ENCODE measurements at regions not wholly inside any gene's neighbourhood (a gene's known extent, or its start where the extent isn't known, plus 50 kb on each side); places are given as distances from the start of the nearest gene placed in this dataset.
A peak's percentile ranks its signal among the peaks of the same experiment; 100 is the strongest.

GRCh38 chr7:395643-396042, 105.7 kb downstream of the FOXL3 start:
- peaks cover 3% of the 10 kb centered on the region; the same call in 1 of the 3 replicates for H3K9me3 ChIP-seq (replicated peaks; ENCODE audit: control insufficient read depth, insufficient read depth, low read length)
- H2AFZ ChIP-seq (ENCODE audit: control insufficient read depth, low read depth, low read length): no peak overlapping the region

GRCh38 chr7:398888-399287, 108.9 kb downstream of the FOXL3 start:
- Histone ChIP-seq H3K4me2 (ENCODE audit: control insufficient read depth, insufficient read depth) (no peak overlapping the region), H3K27me3 (replicated peaks in 1 of 2; ENCODE audit: control insufficient read depth in 2 of 2, insufficient read depth in 2 of 2, low read length in 1 of 2) (no peaks in the 10 kb centered on the region), H3K4me1 (ENCODE audit: control insufficient read depth, insufficient read depth, low read length) (no peaks in the 10 kb centered on the region), H3K4me3 (no peak overlapping the region), H3K79me2 (ENCODE audit: control insufficient read depth, insufficient read depth, low read length) (no peaks in the 10 kb centered on the region), H3K9me3 (replicated peaks; ENCODE audit: control insufficient read depth, insufficient read depth, low read length) (peaks cover 3% of the 10 kb centered on the region; the same call in 1 of the 3 replicates), H3K36me3 (ENCODE audit: control insufficient read depth in 2 of 2, insufficient read depth in 2 of 2, low read length in 1 of 2) (no peaks in the 10 kb centered on the region), H3K27ac (ENCODE audit: control insufficient read depth, insufficient read depth) (no peak overlapping the region), H2AFZ (ENCODE audit: control insufficient read depth, low read depth, low read length) (no peak overlapping the region), H4K20me1 (ENCODE audit: control insufficient read depth, insufficient read depth) (no peaks in the 10 kb centered on the region), H3K9ac (ENCODE audit: control insufficient read depth, insufficient read depth, low read length) (no peak overlapping the region)
- ChIA-PET POLR2A (no interaction called here), SMC1A (ENCODE audit: uncharacterized antibody, unreplicated experiment) (interaction anchor here (0.7 kb wide), 1 partner anchor 8 kb away, joined by 3 read pairs; no protein-coding TSS in a partner anchor), RAD21 (ENCODE audit: unreplicated experiment) (no interaction called here), CTCF (no interaction called here)
- DNase-seq (ENCODE audit: low read depth, low spot score) (no peak), FAIRE-seq (no peak), ATAC-seq (no peak)
- in situ Hi-C loops (cut with MboI): no loop called here
- 57% methylated on average over 2 of the region's 2 CpGs for WGBS (ENCODE audit: insufficient coverage, insufficient replicate concordance, low lambda C conversion rate, missing lambda C conversion rate)
- intact Hi-C loops (cut with micrococcal nuclease; ENCODE audit: unreplicated experiment): no loop called here
- no TSS peak for BruUV-seq (replicated peaks)
- TF ChIP-seq, protein P1, sequence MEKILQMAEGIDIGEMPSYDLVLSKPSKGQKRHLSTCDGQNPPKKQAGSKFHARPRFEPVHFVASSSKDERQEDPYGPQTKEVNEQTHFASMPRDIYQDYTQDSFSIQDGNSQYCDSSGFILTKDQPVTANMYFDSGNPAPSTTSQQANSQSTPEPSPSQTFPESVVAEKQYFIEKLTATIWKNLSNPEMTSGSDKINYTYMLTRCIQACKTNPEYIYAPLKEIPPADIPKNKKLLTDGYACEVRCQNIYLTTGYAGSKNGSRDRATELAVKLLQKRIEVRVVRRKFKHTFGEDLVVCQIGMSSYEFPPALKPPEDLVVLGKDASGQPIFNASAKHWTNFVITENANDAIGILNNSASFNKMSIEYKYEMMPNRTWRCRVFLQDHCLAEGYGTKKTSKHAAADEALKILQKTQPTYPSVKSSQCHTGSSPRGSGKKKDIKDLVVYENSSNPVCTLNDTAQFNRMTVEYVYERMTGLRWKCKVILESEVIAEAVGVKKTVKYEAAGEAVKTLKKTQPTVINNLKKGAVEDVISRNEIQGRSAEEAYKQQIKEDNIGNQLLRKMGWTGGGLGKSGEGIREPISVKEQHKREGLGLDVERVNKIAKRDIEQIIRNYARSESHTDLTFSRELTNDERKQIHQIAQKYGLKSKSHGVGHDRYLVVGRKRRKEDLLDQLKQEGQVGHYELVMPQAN (conservative IDR thresholded peaks at IDR 0.05): no peak
- TF ChIP-seq ZNF274 (IDR thresholded peaks at IDR 0.05; ENCODE audit: insufficient read depth, insufficient read length): no peak
- TF ChIP-seq STAT3 (IDR thresholded peaks at IDR 0.05; ENCODE audit: low read depth, low read length): no peak
- TF ChIP-seq CHD4 (IDR thresholded peaks at IDR 0.05): no peak
- TF ChIP-seq HSF1 (IDR thresholded peaks at IDR 0.05; ENCODE audit: low read depth, low read length): no peak
- TF ChIP-seq SMAD1 (IDR thresholded peaks at IDR 0.05; ENCODE audit: low read depth, partially characterized antibody): no peak
- TF ChIP-seq IKZF1 (conservative IDR thresholded peaks at IDR 0.05): no peak

More at GRCh38 chr7:395643-396042, 105.7 kb downstream of the FOXL3 start:
- intact Hi-C loops (cut with micrococcal nuclease; ENCODE audit: unreplicated experiment): no loop called here
- no peak for FAIRE-seq
- in situ Hi-C loops (cut with MboI): no loop called here
- Histone ChIP-seq H3K4me1 (ENCODE audit: control insufficient read depth, insufficient read depth, low read length) (no peaks in the 10 kb centered on the region), H3K4me2 (ENCODE audit: control insufficient read depth, insufficient read depth) (no peak overlapping the region), H3K79me2 (ENCODE audit: control insufficient read depth, insufficient read depth, low read length) (no peaks in the 10 kb centered on the region), H3K36me3 (ENCODE audit: control insufficient read depth in 2 of 2, insufficient read depth in 2 of 2, low read length in 1 of 2) (no peaks in the 10 kb centered on the region), H3K27ac (ENCODE audit: control insufficient read depth, insufficient read depth) (no peak overlapping the region), H3K27me3 (replicated peaks in 1 of 2; ENCODE audit: control insufficient read depth in 2 of 2, insufficient read depth in 2 of 2, low read length in 1 of 2) (no peaks in the 10 kb centered on the region), H3K4me3 (no peak overlapping the region), H4K20me1 (ENCODE audit: control insufficient read depth, insufficient read depth) (no peaks in the 10 kb centered on the region), H3K9ac (ENCODE audit: control insufficient read depth, insufficient read depth, low read length) (no peak overlapping the region)
- CTCF ChIA-PET: no interaction called here
- no peak for ATAC-seq
- POLR2A ChIA-PET: no interaction called here
- BruUV-seq (replicated peaks): no TSS peak
- TF ChIP-seq KAT2A (conservative IDR thresholded peaks at IDR 0.05; ENCODE audit: control insufficient read depth, low read depth, low read length) (no peak), CBX5 (IDR thresholded peaks at IDR 0.05; ENCODE audit: low read depth) (peak; percentile 36; the same call in 1 of the 2 replicates)
- SMC1A ChIA-PET (ENCODE audit: uncharacterized antibody, unreplicated experiment): no interaction called here
- no peak for DNase-seq (ENCODE audit: low read depth, low spot score)
- RAD21 ChIA-PET (ENCODE audit: unreplicated experiment): no interaction called here

Data from GM12878 (cell line).